Uterus (tissue), 2 donors: ENCODE measurements at regions not wholly inside any gene's neighbourhood (a gene's known extent, or its start where the extent isn't known, plus 50 kb on each side); places are given as distances from the start of the nearest gene placed in this dataset.

Experiments
- CTCF ChIP-seq, 4 experiments: fragments of 200-600 bp in 2 of 4; fragments of 450-650 bp in 2 of 4; sonication (generic) in 2 of 4; IDR thresholded peaks; one replicate each; pipeline ENCODE4 v1.5.1; 2016 to 2019; ENCODE audit warnings: antibody characterized with exemption in 4 of 4, mild to moderate bottlenecking in 2 of 4, moderate library complexity in 1 of 4
- POLR2A ChIP-seq, 2 donors: fragments of 450-650 bp; IDR thresholded peaks; one replicate each; pipeline ENCODE4 v1.6.1; 2016; ENCODE audit warnings: antibody characterized with exemption in 2 of 2, mild to moderate bottlenecking in 1 of 2, moderate library complexity in 1 of 2

GRCh38 chr14:34056046-34056445, 105.2 kb upstream of the EGLN3 start:
- no peak for TF ChIP-seq CTCF (IDR thresholded peaks at IDR 0.05)
- no peak for TF ChIP-seq POLR2A (IDR thresholded peaks at IDR 0.05)
